Right lobe of liver (tissue), 6 donors: ENCODE measurements at regions not wholly inside any gene's neighbourhood (a gene's known extent, or its start where the extent isn't known, plus 50 kb on each side); places are given as distances from the start of the nearest gene placed in this dataset.

ENCODE experiments used
- ATAC-seq, 4 donors: fragments of 200-7000 bp; cut with Tn5 transposase; one replicate each; pipeline ENCODE4 v1.9.1; 2020; ENCODE audit warnings: mild to moderate bottlenecking in 4 of 4, moderate library complexity in 4 of 4
- DNase-seq, 3 donors: peaks; one replicate each; pipeline ENCODE4 v3.0.0-alpha.2; 2020
- H3K27ac ChIP-seq, 3 donors: fragments of 200-600 bp; one replicate each; pipeline ENCODE4 v1.8.0; 2022
- H3K27me3 ChIP-seq, 2 donors: fragments of 200-600 bp; one replicate each; pipeline ENCODE4 v1.8.0; 2022
- H3K36me3 ChIP-seq, 4 donors: fragments of 200-600 bp; sonication (generic) in 1 of 4; one replicate each; pipeline versions ENCODE4 v1.5.1 to v1.8.0; 2017 to 2022; ENCODE audit warnings: control low read depth in 1 of 4
- H3K4me1 ChIP-seq, 4 donors: fragments of 200-600 bp; sonication (generic) in 1 of 4; one replicate each; pipeline versions ENCODE4 v1.5.1 to v1.8.0; 2017 to 2022; ENCODE audit warnings: control low read depth in 1 of 4
- H3K4me3 ChIP-seq, 3 donors: fragments of 200-600 bp; one replicate each; pipeline ENCODE4 v1.8.0; 2022
- H3K9me3 ChIP-seq, 4 donors: fragments of 200-600 bp; sonication (generic) in 1 of 4; one replicate each; pipeline versions ENCODE4 v1.5.1 to v1.8.0; 2017 to 2022; ENCODE audit warnings: control low read depth in 1 of 4
- POLR2A ChIP-seq: fragments of 450-650 bp; IDR thresholded peaks from one replicate; pipeline ENCODE4 v1.6.1; 2017; ENCODE audit warnings: antibody characterized with exemption, mild to moderate bottlenecking
- WGBS: methylation state at CpG from one replicate; pipeline ENCODE4 v1.1.6; 2018; ENCODE audit warnings: low coverage, low lambda C conversion rate; ENCODE audit not compliant: insufficient coverage; ENCODE audit errors: missing lambda C conversion rate; 5-methylcytosine and 5-hydroxymethylcytosine counted together
- intact Hi-C, 2 donors: fragments of 100-400 bp; cut with DNase I; formaldehyde crosslinking; loops; one replicate each; pipeline versions ENCODE4 v1.11.2 to v1.14.1; 2022
- TF ChIP-seq, protein P1 (sequence below), 4 donors: fragments of 200-600 bp in 3 of 4; fragments of 450-650 bp in 1 of 4; IDR thresholded peaks; one replicate each; pipeline versions ENCODE4 v1.5.1 to v1.8.0; 2016 to 2022; ENCODE audit warnings: antibody characterized with exemption in 4 of 4, mild to moderate bottlenecking in 2 of 4
- donor health status: DM: no; HTN: yes; CAD: no.
- donor health status: DM: no; HTN: no; CAD: no.
- donor health status: DM: no; HTN: no; CAD: no.
- donor health status: DM: no; HTN: yes; CAD: no.
- donor health status: DM: no; HTN: yes; CAD: no.

DNA sequence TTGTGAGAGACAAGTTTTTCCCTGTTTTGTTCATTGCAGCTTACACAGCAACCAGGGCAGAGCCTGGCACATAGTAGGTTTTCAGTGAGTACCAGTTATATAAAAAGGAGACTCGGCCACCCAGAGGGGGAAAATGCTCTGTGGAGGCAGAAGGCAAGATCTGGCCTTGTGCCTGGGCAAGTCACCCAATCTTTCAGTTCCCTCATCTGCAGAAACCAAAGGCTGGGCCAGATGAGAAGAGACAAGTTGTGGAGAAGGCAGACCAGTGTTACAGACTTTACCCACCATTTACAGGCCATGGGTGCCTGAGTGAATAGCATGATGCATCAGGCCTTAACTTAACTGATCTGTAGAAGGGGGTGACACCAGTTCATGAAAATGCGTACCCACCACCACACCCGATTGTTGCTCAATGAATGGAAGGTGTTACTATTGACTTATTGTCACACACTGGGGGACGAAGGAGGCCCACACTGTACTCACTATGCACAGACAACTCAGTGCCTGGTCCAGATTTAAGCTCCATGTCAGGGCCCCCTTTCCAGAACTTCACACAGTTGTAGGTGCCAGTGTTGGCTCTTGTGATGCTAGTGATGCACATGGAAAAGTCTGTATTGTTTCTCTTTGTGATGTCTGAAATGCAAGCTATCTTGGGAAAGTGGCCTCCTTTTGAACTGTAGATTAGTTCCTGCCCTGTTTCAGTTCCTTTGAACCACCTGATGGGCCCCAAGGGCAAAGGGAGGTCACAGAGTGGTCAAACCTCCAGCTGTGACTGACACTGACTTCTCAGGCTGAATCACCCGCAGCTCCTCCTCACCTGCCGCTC lies 64.3 kb upstream of the SIRPG start:
- DNase-seq = no peak
- WGBS = 49% methylated on average over 6 of the region's 6 CpGs
- intact Hi-C loops = no loop called here

DNA sequence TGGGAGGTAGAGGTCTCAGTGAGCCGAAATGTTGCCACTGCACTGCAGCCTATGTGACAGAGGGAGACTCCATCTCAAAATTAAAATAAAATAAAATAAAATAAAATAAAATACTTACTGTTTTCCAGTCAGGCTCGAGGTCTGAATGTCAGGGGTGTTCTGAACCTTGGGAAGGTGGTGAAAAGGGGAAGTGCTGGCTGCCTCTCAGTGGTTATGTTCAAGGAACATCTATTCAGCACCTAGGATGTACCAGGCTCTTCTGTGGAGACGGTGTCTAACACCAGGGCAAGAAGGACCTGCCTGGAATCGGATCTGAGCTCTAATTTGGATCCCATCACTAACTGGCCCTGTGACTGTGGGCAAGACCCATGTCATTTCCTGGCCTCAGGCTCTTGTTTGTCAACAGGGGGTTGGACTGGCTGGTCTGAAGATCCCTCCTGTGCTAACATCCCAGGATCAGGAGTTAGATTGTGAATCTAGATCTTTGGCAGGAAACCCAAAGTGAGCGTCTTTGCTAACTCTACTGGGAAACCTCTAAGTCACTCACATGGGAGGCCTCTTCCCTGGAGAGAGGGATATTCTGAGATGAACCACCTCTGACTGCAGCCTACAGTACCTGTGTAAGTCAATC lies 63.4 kb upstream of the SIRPG start:
- no peak for DNase-seq
- TF ChIP-seq POLR2A = no peak
- TF ChIP-seq, protein P1, sequence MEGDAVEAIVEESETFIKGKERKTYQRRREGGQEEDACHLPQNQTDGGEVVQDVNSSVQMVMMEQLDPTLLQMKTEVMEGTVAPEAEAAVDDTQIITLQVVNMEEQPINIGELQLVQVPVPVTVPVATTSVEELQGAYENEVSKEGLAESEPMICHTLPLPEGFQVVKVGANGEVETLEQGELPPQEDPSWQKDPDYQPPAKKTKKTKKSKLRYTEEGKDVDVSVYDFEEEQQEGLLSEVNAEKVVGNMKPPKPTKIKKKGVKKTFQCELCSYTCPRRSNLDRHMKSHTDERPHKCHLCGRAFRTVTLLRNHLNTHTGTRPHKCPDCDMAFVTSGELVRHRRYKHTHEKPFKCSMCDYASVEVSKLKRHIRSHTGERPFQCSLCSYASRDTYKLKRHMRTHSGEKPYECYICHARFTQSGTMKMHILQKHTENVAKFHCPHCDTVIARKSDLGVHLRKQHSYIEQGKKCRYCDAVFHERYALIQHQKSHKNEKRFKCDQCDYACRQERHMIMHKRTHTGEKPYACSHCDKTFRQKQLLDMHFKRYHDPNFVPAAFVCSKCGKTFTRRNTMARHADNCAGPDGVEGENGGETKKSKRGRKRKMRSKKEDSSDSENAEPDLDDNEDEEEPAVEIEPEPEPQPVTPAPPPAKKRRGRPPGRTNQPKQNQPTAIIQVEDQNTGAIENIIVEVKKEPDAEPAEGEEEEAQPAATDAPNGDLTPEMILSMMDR (IDR thresholded peaks at IDR 0.05) = no peak
- Histone ChIP-seq H3K9me3 (no peaks in the 10 kb centered on the region), H3K4me1 (no peaks in the 10 kb centered on the region), H3K27ac (no peak overlapping the region), H3K36me3 (no peaks in the 10 kb centered on the region), H3K27me3 (no peaks in the 10 kb centered on the region), H3K4me3 (no peak overlapping the region)
- WGBS = 44% methylated on average over 4 of the region's 5 CpGs
- ATAC-seq = no peak
- intact Hi-C loops = no loop called here

More for the DNA sequence above, 64.3 kb upstream of the SIRPG start:
- ATAC-seq = no peak
- H3K9me3 ChIP-seq = no peaks in the 10 kb centered on the region
- H3K4me3 ChIP-seq = no peak overlapping the region
- H3K27me3 ChIP-seq = no peaks in the 10 kb centered on the region
- H3K4me1 ChIP-seq = no peaks in the 10 kb centered on the region
- no peaks in the 10 kb centered on the region for H3K36me3 ChIP-seq
- no peak for TF ChIP-seq POLR2A
- TF ChIP-seq, protein P1 (IDR thresholded peaks at IDR 0.05) = no peak
- H3K27ac ChIP-seq = no peak overlapping the region

DNA sequence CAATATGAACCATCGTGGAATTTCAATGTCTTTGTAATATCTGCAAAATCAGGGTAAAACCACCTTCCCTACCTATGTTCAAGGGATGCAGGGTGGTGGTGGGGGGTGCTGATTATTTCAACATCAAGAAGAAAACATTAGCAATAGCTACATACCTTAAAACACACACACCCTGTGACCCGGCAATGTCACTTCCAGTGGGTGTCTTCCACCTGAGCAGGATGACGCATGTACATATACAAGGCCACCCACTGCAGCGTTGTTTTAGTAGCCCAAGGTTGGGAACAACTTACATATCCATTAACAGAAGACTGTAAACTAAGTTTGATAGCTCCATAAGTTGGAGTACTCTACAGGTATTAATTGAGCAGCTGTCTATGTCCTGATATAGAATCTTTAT lies 62.6 kb upstream of the SIRPG start:
- ATAC-seq (no peak), DNase-seq (no peak)
- no peak for TF ChIP-seq POLR2A
- TF ChIP-seq, protein P1 (IDR thresholded peaks at IDR 0.05) = no peak
- Histone ChIP-seq H3K9me3 (no peaks in the 10 kb centered on the region), H3K27ac (no peak overlapping the region), H3K36me3 (no peaks in the 10 kb centered on the region), H3K4me1 (no peaks in the 10 kb centered on the region), H3K4me3 (no peak overlapping the region), H3K27me3 (no peaks in the 10 kb centered on the region)
- WGBS = 80% methylated on average over 2 of the region's 4 CpGs
- intact Hi-C loops = no loop called here

DNA sequence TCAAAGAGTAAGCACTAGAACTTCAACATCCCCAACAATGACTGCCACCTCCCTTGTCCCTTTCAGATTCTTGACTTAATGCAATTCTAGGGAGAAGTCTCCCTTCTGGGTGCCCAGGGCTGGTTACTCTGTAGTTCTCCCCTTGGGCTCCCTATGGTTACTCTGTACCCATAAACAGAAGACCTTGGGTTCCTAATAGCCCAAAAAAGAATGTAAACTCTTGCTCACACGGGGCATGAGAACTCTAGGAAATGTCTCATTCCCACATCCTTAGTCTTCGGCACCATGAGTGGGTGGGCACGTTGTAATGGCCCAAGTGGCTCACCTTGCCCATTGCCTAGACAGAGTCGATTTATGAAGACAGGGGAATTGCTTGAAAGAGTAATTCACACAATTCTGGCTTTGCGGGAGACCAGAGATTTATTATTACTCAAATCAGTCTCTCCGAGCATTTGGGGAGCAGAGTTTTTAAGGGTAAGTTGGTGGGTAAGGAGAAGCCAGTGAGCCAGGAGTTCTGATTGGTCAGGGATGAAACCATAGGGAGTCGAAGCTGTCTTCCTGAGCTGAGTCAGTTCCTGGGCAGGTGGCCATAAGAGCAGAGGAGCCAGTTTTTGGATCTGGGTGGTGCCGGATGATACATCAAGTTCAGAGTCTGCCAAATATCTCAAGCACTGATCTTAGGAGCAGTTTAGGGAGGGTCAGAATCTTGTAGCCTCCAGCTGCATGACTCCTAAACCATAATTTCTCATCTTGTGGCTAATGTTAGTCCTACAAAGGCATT lies 61.2 kb upstream of the SIRPG start:
- intact Hi-C loops = no loop called here
- Histone ChIP-seq H3K4me3 (no peak overlapping the region), H3K4me1 (no peaks in the 10 kb centered on the region), H3K27ac (no peak overlapping the region), H3K36me3 (no peaks in the 10 kb centered on the region), H3K9me3 (no peaks in the 10 kb centered on the region), H3K27me3 (no peaks in the 10 kb centered on the region)
- 55% methylated on average over 6 of the region's 8 CpGs for WGBS
- TF ChIP-seq, protein P1 (IDR thresholded peaks at IDR 0.05) = no peak
- TF ChIP-seq POLR2A = no peak
- ATAC-seq (no peak), DNase-seq (no peak)
